HG02884 (cell line): ENCODE measurements at regions not wholly inside any gene's neighbourhood (a gene's known extent, or its start where the extent isn't known, plus 50 kb on each side); places are given as distances from the start of the nearest gene placed in this dataset.
A peak's percentile ranks its signal among the peaks of the same experiment; 100 is the strongest.
"Not testable (repeated sequence)": the region's sequence is repeated elsewhere in the genome, so short reads cannot be mapped to it uniquely, and the experiment has no call there.

ENCODE experiments used
- ATAC-seq: cut with Tn5 transposase; IDR thresholded peaks from one replicate; pipeline ENCODE4 v1.9.1; 2021; ENCODE audit warnings: mild to moderate bottlenecking, moderate library complexity; ENCODE audit not compliant: unreplicated experiment

DNA sequence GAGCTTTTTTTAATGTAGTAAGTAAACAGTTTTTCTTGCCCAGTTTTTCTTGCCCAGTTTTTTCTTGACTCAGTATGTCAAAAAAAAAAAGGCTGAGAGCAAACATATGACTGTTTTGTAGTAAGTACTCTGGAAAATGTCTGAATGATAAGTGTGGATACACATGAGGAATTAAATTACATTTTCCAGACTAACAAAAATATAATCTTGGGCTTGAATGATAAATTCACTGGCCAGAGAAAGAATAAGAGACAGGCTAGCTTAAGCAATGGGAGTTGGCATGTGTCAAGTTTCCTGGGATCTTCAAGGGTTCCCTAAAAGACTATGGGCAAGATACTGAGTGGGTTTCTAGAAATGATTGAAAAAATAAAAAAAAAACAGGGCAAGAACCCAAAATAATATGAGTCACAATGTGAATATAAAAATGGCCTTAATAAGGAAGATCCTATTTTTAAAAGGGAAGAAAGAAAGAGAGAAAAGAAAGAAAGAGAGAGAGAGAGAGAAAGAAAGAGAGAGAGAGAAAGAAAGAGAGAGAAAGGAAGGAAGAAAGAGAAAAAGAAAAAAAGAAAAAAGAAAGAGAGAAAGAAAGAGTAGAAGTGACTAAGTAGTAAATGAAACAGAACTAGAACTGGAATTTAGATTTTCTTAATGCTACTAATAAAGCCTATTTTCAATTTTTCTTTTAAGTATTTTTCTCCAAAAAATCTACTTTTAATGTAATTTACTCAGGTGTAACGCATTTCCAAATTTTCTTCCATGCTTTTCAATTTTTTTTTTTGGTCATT is 60.2 kb downstream of the TFPI2 start:
- no peak for ATAC-seq

DNA sequence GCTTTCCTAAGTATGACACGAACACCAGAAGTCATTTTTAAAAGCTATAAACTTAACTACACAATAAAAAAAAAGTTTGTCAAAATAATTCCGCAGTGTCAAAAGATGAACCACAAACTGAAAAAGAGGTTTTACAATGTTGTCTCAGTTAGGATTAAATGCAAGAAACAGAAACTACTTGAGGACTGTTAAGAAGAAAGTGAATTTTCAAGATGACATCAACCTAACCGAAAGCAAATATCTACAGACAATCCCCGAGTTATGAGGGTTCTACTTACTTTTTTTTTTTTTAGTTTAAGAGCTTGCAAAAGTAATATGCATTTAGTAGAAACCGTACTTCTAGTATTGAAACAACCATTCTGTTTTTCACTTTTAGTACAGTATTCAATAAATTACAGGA is 62.3 kb downstream of the TFPI2 start:
- peak; percentile 52 for ATAC-seq

DNA sequence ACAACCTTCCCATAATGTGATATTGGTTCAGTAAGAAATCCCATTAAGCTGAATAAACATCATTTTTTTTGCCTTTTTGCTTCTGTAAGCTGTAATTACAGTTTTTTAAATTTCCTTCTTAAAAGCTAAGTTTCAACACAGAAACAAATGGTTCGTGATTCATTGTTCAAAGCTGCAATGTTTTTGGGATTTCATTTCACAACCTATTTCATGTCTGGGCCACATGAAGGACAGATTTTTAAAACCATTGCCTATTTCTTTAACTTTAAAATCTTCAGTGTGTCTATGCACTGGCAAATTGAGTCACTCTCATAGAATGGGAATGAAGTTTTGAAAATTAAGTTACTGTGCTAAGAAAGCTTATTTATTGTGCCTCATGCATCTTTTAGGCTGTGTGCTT is 66.9 kb downstream of the TFPI2 start:
- no peak for ATAC-seq

DNA sequence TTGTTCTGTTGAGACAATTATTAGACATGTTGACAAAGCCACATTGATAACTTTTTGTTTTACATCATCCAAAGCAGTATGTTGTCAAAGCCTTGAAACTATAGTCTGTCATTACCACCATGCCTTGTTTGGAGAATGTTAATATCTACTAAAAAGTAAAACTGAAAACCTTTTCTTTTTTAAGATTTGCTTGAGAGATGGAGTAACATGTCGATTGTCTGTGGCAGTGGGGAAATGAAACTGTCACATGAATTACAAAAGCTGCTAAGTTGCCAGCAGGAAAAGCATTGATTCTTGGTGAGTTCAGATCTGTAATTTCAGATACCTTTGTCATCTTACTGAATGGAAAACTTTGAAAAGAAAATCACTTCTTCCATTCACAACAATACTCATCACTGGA is 69.1 kb downstream of the TFPI2 start:
- ATAC-seq, result peak; percentile 35

DNA sequence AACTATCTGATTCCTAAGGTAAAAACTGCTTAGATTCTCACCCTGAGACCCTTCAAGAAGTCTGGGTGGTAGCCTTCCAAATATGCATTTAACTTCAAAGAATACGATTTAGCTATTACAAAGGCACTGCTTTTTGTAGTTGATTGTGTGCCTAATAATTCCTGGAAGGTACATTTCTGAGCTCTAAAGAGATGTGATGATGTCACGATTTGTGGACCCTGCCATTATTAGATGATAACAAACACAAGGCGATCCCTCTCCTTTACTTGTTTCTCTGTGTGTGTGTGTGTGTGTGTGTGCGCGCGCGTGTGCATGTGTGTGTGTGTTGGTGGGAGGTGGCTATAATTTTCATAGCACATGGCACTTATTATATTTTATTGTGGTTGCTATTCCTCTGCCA is 70.9 kb downstream of the TFPI2 start:
- ATAC-seq, result no peak

DNA sequence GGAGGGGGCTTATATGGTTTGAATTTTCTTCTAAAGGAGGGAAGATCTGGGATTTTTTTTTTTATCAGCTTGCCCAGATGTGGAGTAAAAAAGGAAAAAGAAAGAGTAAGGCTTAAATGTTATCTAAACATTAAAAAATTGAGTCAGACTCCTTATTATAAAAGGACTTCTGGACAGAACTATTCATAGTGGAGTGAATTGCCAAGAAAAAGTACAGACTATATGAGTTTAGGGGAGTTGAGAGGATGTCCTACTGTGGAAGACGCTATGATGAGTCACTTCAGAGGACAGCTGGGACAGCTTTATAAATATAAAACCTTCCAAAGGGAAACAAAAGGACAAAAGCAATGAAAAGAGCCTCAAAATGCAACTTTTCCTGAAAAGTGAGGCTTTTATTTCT is 73.0 kb downstream of the TFPI2 start:
- ATAC-seq, result no peak

DNA sequence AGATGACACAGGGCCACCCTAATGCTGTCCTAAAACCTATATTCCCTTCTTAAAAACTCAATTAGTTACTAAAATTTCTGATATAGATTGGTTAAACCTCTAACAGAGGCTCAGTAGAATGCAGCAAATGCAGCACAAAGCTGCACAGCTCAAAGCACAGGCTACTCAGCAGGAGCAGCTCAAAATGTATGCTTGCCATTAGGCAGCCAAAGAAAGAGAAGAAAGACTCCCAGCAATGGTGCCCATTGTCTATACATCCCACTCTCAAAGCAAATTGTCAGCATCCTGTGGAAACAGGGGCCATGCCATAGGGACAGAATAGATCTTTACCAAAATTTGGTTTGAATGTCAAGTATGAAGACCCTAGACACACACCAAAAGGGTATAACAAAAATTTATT is 73.5 kb downstream of the TFPI2 start:
- ATAC-seq, result no peak

DNA sequence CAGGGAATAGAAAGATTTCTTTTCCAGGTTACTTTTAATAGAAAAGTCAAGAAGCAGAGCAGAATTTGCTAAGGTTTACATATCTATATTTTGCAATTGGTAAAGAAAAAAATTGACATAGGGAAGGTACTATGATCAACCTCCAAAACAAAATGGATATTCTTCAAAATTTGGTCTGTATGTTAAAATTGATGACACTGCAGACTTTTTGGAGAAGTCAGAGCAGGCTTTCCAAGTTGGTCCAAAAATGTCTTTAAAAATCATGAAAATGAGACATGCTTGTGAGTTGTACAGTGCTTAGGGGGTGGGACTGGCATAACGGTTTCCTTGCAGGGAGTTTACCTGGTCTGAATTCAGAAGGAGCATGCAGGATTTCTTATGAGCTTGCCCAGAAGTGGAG is 77.0 kb downstream of the TFPI2 start:
- ATAC-seq, result no peak

DNA sequence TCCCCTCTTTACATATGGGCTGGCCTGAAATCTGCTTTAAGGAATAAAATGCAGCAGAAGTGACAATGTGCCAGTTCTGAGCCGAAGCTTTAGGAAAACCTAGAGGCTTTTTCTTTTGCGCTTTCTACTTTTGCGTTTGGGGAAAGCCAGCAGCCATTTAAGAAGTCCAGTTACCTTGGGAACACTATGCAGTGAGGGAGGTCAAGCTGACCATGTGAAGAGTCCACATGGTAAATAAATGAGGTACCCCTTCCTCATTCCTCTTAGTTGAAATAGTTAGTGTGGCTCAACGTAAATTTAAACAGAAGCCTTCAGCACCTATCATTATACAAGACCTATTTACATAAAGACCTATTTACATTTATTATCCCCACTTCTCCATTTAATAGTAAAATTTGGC is 78.5 kb downstream of the TFPI2 start:
- no peak for ATAC-seq

DNA sequence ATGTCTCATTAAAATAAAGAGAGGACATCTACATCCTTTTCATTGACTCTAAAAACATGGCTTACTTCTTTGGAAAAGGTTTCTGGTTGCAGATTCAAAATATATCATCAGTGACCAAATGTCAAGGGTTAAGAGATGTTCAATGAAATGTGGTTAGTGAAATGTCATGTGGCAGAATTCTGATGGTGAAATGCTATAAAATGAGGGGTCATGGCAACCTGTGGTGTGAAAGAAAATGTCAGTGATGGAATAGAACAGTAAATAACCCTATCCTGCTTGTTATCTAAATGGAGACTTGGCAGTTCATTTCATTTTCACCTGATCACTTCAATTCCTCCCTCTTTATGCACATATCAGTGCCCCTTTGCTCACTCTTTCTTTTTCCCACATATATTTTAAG is 79.4 kb downstream of the TFPI2 start:
- no peak for ATAC-seq

DNA sequence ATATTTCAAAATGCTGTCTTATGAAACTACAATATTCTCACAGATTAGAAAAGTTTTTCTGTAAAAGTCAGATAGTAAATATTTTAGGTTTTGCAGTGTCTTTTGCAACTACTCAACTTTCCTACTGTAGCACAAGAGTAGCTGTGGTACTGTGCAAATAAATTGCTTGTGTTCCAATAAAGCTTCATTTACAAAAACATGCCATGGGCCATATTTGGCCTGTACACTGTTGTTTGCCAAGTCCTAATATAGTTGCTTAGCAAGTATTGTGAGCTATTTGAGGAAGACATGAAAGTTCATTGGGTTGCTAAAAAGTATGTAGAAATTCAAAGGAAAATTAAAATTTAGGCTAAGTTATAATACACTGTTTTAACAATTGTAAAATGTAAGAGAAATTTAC is 80.0 kb downstream of the TFPI2 start:
- ATAC-seq, result no peak

DNA sequence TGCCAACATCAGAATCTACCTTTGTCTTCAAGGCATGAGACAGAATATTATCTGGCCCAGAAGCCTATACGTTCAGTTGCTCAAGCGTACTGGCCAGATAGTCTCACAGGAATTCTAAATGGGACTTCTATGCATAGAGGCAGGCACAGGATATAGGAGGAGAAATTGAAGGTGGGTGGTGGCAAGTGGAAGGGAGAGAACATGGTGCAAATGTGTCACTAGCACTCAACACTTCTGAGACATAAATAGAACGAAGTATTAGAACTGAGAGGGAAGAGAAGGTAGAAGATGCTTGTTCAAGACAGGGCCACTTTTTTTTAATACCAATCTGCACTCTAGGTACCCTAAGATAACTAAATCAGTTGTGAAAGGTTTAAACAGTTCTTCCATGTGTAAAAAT is 85.8 kb downstream of the TFPI2 start:
- ATAC-seq, result no peak

DNA sequence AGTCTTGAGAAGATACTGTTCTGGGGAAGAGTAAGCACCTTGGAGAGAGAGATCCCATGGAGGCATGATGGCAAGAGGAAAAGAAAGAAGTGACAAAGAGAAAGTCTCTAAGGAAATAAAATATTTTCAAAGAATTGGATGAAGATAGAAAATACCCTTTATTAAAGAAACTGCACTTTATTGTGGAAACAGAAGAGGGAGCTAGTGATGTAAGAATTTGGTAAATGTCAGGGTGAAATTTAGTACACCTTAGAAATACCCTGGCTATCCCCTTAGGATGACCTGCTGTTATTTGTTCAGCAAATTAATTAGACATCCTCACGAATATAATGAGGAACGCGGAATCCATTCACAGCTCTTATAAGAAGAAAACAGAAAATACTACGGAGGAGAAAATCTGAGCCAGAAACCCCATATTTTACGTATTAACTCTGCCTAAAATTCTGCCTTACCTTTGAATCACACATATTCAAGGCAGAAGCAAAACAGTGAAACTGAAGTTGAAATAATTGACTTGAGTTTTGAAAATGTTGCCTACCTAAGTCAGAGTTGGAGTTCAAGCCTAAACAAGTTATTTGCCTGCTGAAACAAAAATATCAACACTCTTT is 90.7 kb downstream of the TFPI2 start:
- ATAC-seq, result no peak

DNA sequence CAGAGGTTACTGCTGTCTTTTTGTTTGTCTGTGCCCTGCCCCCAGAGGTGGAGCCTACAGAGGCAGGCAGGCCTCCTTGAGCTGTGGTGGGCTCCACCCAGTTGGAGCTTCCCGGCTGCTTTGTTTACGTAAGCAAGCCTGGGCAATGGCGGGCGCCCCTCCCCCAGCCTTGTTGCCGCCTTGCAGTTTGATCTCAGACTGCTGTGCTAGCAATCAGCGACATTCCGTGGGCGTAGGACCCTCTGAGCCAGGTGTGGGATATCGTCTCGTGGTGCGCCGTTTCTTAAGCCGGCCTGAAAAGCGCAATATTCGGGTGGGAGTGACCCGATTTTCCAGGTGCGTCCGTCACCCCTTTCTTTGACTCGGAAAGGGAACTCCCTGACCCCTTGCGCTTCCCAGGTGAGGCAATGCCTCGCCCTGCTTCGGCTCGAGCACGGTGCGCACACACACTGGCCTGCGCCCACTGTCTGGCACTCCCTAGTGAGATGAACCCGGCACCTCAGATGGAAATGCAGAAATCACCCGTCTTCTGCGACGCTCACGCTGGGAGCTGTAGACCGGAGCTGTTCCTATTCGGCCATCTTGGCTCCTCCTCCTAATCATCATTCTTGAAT is 97.4 kb downstream of the TFPI2 start:
- not testable (repeated sequence) for ATAC-seq

DNA sequence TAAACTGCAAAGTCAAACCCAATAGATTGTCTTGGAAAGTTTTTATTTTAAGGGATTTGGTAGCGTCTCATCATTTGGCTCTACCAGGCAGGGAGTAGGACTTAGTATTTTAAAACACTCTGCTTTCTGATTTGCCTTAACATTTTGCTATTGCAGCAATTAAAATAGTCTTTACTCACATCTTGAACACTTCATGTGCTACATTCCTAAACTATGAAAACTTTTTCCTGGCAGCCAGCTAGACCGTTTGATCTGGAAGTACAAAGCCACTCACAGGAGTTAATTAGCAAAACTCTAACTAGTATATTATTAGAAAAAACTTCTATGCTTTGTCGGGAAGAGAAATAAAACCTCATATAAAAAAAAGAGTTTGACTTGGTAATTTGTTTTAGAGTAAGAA is 111.4 kb downstream of the TFPI2 start:
- ATAC-seq, result no peak

DNA sequence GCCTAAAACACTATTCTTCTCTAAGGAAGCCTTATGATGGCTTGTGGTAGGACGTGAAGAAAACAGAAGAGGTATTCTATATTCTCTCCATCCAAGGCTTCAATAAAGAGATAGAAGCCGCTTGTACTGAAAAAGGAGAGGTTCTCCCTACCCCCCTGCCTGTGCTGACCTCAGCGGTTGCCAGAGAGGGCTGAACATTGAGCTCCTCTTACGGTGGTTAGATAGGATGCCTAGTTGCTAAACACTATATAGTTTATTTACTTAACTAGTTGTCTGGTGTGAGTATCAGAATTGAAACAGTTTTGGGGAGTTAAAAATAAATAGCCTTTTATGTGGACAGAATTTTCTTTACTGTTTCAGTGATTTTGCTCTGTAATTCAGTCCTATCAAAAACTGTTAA is 112.2 kb downstream of the TFPI2 start:
- no peak for ATAC-seq

DNA sequence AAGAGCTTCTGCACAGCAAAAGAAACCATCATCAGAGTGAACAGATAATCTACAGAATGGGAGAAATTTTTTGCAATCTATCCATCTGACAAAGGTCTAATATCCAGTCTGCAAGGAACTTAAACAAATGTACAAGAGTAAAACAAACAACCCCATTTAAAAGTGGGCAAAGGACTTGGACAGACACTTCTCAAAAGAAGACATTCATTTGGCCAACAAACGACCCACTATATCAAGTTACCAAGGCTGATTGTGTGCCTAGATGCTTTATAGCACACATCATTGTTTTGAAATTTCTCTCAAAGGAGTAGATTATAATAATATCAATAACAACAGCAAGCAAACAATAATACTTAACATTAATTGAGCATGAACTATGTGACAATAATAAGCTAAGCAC is 117.1 kb downstream of the TFPI2 start:
- ATAC-seq, result no peak

DNA sequence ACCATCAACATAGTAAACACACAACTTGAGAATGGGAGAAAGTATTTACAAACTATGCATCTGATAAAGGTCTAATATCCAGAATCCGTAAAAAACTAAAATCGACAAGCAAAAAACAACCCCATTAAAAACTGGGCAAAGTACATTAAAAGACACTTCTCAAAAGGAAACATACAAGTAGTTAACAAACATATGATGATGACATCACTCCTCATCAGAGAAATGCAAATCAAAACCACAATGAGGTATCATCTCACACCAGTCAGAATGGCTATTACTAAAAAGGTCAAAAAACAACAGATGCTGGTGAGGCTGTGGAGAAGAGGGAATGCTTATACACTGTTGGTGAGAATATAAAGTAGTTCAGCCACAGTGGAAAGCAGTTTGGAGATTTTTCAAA is 125.1 kb downstream of the TFPI2 start:
- ATAC-seq, result no peak

DNA sequence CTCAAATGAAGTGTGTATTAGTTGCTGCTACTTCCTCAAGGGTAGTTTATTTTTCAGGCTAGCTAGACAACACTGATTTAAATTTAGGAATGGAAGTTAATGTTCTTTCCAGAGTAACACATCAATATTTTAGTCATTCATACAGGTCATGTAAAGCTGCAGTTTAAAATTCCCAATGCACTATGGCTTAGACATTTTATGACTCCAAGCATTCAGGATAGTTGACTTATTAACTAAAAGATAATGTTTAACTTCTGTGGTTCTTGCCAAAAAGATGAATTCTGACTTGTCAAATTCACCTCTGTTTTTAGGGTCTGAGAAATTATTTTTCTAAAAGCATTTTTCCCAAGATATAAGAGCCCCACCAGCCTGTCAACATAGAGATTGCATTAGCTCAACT is 131.9 kb downstream of the TFPI2 start:
- ATAC-seq, result no peak

DNA sequence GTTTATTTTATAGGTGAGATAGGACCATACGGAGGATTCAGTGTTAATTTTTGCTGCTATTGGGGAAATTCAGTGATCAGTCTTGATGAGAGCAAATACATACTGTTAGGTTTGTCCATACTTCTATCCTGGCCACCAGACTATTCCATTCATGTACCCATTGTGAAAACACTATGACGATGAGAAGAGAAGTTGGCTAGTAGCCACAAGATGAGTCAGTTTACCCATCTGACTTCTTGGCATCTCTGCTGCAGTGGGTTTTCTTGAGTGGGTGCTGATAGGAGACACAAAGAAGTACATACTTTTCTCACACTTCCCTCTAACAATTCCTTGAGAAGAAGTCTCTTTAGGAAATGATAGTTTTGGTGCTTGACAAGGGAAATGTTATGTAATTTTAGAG is 133.1 kb downstream of the TFPI2 start:
- ATAC-seq, result no peak

DNA sequence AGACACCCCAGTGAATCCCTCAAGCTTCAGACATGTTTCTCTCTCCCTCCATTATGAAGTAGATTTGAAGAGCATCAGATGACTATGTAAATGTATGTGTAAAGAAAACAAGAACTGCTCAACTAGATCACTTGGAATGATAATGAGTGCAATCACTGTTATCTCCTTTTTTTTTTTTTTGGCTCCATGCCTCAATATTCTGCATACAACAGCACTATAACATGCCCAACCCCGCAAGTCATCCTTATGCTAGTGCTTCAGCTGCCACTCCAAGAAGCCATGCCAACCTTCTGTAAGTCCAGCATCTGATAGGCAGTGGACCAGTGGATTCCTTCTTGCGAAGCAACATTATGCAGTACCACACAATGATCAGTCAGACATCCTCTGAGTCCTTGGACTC is 133.7 kb downstream of the TFPI2 start:
- no peak for ATAC-seq

DNA sequence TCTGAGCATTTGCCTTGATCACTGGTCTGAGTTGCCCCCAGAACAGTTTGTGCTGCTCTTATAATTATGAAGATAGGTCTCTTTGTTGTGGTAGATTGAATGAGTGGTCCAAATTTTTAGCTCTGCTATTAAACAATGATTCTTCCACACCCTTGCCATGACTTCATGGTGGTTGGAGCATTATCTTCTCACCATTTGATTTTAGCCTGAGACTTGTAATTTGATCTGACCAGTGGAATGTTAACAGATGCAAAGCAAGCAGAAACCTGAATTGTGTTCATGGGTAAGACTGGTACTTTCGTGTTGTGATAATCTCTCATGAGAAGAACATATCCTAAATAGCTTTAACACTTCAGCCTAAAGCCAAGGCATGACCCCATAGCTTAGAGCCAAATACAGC is 139.1 kb downstream of the TFPI2 start:
- ATAC-seq, result no peak
